ENCODE measurements at regions not wholly inside any gene's neighbourhood (a gene's known extent, or its start where the extent isn't known, plus 50 kb on each side); places are given as distances from the start of the nearest gene placed in this dataset.

DNA sequence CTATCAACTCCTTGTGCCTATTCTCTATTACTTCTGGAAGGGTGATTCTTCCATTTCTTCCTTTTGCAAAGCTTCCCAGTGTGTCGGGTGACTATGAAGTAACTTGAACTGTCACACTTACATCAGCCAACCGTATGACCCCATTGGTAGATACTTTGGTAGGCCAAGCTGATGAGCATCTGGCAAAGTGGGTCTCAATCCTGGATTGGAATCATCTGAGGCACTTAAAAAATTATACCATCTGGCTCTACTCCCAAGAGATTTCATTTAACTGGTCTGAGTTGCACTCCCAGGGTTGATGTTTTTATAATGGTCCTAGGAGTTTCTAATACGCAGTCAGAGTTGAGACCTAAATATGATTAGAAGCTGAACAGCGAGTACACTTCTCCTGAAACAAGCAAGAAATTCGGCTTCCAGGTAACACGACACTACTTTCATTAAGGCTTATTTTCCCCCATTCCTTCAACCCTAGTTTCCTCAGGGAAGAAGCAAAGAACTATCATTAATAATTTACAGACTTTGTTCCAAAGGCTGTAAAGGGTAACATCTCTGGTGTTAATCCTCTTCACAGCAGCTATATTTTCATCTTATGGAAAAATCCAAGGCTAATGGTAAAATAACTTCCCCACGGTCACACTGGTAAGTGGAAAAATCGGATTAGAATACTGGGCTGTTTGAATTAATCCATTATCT is 76.8 kb downstream of the PDE6H start:
- TF ChIP-seq SP1 (IDR thresholded peaks at IDR 0.05) (no peak), HDGF (IDR thresholded peaks at IDR 0.05; ENCODE audit: borderline replicate concordance) (no peak), BHLHE40 (IDR thresholded peaks at IDR 0.05; ENCODE audit: borderline replicate concordance) (no peak), NFRKB (IDR thresholded peaks at IDR 0.05) (no peak), SUZ12 (IDR thresholded peaks at IDR 0.05) (no peak), ARNT (IDR thresholded peaks at IDR 0.05) (no peak), FOXA1 (IDR thresholded peaks at IDR 0.05) (no peak), ELF4 (IDR thresholded peaks at IDR 0.05) (no peak), FOXK2 (IDR thresholded peaks at IDR 0.05) (no peak)
- TF ChIP-seq, protein P1, sequence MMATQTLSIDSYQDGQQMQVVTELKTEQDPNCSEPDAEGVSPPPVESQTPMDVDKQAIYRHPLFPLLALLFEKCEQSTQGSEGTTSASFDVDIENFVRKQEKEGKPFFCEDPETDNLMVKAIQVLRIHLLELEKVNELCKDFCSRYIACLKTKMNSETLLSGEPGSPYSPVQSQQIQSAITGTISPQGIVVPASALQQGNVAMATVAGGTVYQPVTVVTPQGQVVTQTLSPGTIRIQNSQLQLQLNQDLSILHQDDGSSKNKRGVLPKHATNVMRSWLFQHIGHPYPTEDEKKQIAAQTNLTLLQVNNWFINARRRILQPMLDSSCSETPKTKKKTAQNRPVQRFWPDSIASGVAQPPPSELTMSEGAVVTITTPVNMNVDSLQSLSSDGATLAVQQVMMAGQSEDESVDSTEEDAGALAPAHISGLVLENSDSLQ (IDR thresholded peaks at IDR 0.05) = no peak
